VCaP (cell line): ENCODE measurements at regions not wholly inside any gene's neighbourhood (a gene's known extent, or its start where the extent isn't known, plus 50 kb on each side); places are given as distances from the start of the nearest gene placed in this dataset.
"Not testable (repeated sequence)": the region's sequence is repeated elsewhere in the genome, so short reads cannot be mapped to it uniquely, and the experiment has no call there.

Experiments
- H3K27ac ChIP-seq: fragments of 450-650 bp; 2 replicates; pipeline ENCODE4 v1.5.1; 2017
- TF ChIP-seq, protein P1 (sequence below): fragments of 450-650 bp; conservative IDR thresholded peaks from 2 replicates; pipeline ENCODE4 v1.5.1; 2017; ENCODE audit warnings: mild to moderate bottlenecking, moderate library complexity

DNA sequence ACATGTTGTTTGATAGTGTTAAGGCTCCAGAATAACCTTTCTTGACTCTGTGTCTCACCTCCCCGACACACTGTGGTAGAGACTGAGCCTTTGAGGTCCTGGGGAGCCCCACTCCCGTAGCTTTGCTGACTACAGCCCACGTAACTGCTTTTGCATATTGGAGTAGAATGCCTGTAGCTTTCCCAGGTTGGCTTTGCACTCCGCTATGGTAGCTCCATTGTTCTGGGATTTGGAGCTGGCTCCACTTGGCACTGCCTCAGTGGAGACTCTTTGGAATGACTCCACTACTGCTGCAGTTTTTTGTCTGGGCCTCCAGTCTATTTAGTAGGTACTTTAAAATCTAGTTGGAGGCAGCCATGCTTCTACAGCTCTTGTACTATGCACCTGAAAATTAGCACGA, 56.2 kb upstream of the ANXA1 start:
- H3K27ac ChIP-seq: no peak overlapping the region
- TF ChIP-seq, protein P1, sequence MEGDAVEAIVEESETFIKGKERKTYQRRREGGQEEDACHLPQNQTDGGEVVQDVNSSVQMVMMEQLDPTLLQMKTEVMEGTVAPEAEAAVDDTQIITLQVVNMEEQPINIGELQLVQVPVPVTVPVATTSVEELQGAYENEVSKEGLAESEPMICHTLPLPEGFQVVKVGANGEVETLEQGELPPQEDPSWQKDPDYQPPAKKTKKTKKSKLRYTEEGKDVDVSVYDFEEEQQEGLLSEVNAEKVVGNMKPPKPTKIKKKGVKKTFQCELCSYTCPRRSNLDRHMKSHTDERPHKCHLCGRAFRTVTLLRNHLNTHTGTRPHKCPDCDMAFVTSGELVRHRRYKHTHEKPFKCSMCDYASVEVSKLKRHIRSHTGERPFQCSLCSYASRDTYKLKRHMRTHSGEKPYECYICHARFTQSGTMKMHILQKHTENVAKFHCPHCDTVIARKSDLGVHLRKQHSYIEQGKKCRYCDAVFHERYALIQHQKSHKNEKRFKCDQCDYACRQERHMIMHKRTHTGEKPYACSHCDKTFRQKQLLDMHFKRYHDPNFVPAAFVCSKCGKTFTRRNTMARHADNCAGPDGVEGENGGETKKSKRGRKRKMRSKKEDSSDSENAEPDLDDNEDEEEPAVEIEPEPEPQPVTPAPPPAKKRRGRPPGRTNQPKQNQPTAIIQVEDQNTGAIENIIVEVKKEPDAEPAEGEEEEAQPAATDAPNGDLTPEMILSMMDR: no peak

DNA sequence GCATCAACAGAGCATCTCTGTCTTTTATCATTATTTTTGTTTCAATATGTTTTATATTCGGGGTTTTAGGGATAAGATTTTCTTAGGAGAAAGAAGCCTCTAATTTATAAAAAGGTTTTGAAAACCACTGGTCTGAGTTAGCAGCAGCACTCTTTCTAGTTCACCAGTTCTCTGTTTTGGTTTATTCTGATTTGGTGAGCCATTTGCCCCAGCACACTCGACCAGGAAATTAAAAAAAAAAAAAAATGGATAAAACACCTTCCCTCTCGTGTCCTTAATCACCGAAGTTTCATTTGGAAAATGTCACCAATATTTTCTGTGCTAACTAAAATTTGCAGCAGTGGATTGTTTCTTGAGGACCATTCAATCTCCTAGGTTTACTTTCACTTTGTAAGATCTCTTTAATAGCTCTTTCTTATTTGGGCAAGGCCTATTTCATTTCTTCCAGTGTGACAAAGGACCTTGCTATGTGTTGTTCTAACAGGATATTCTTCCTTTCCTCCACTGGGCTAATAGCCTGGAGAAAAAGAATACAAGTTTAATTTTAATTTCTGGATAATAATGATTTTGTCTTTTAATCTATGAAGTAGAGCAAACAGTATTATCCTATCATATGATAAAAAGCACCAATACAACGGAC, 57.8 kb upstream of the ANXA1 start:
- H3K27ac ChIP-seq: no peak overlapping the region
- TF ChIP-seq, protein P1: no peak

DNA sequence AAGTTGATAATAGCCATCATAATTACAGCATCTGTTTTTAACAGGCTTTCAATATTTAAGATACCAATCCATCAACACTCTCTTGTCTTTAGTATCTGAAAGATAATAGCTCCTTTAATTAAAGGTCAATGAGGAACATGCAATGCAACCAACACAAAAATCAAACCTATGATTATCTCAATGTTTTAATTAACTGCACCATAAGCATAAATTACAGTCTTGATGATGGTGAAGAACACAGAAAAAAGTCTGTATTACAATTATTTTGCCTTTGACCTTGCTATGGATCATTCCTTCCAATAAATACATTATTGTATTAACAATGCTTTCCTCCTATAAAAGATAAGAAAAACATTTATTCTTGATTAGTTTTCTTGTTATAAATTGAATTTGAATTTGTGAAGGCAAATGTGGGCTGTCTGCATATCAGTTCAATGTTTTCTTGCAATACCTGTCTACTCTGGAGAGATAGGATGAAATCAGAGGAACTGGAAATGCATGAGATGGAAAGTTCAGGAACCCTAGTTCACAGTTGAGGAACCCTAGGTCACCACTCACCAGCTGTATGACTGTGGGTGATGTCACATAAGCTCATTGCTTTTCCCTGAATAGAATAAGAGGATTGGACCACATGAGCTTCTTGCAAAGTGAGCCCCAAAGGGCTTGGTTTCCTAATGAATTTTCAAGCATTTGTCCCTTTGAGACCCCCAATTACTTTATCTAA, 58.5 kb upstream of the ANXA1 start:
- TF ChIP-seq, protein P1: no peak
- no peak overlapping the region for H3K27ac ChIP-seq

DNA sequence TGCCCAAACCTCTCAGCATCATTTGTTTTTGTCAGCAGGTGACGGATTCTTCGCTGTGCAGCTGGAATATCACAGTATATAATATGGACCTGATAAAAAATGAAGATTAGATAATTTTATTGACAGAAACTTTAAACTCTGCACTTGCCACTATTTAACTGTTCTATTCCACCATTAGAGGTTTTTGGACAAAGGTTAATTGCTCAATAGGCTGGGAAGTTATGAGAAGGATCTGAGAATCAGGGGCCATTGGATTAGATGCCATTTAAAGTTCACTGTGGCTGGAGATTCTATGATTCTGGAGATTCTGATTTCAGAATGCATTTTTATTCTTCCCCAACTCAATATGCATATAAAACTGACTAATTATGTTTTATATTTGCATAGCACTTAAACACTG, 59.8 kb upstream of the ANXA1 start:
- TF ChIP-seq, protein P1: no peak
- H3K27ac ChIP-seq: no peak overlapping the region

DNA sequence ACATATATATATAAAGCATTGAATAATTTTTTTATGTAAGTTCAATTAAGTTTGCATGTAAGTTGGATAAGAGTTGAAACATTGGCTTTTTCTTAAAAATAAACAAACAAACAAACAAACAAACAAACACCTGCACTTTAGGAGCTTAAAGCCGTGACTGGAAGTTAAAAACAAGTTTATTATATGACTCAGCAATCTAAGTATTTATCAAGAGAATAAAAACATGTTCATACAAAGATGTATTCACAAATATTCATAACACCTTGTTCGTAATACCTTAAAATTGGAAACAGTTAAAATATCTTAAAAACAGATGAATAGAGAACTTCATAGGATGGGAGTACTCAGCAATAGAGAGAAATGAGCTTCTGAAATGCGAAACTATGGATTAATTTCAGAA, 61.5 kb upstream of the ANXA1 start:
- TF ChIP-seq, protein P1: no peak
- no peak overlapping the region for H3K27ac ChIP-seq

DNA sequence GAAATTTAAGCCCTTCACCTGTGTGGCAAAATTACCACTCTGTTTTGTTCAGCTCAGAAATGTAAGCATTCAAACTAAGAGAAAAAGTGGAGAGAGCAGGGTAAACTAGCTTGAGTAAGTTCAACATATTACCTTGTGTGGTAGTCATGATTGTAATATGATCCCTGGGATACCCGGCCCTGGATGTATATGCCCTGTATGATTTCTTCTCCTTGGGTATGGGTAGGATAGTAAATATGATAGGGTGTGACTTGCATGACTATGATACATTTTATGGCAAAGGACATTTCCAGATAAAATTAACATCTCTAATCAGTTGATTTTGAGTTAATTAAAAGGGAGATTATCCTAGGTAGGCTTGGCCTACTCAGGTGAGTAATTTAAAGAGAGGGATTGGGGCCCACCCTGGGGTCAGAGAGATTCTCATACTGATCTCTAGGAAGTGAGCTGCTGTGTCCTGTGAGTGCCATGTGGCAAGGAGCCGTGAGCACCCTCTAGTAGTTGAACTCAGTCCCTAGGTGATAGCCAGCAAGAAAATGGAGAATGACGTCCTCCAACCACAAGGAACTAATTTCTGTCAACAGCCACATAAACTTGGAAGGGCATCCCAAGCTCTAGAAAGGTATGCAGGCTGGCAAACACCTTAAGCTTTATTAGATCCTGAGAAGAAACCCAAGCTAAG, 62.2 kb upstream of the ANXA1 start:
- TF ChIP-seq, protein P1: no peak
- no peak overlapping the region for H3K27ac ChIP-seq

DNA sequence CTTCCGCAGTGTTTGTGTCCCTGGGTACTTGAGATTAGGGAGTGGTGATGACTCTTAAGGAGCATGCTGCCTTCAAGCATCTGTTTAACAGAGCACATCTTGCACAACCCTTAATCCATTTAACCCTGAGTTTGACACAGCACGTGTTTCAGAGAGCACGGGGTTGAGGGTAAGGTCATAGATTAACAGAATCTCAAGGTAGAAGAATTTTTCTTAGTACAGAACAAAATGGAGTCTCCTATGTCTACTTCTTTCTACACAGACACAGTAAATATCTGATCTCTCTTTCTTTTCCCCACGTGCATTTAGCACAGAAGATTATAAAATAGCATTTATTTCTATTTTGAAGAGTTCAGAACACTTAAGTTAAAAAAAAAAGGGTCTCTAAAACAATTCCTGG, 63.8 kb upstream of the ANXA1 start:
- not testable (repeated sequence) for H3K27ac ChIP-seq

DNA sequence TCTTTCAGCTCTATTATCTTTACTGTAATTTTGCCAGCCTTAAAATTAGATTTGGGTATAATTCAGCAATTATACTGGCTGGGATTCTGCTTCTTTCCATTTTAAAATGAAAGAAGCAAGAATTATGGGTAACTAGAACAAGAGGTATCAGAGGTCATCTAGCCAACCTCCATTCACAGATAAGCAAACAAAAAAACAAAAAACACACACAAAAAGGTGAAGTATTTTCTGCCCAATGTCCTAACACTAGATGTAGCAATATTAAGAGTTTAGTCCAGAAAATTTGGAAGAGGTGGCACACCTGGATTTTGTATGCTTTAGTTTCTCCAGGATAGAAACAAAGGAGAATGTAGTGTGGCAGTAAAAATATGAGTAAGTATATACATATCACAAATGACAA, 68.1 kb upstream of the ANXA1 start:
- H3K27ac ChIP-seq: no peak overlapping the region
- TF ChIP-seq, protein P1: no peak
